Prostate gland (tissue), 2 donors: ENCODE measurements at regions not wholly inside any gene's neighbourhood (a gene's known extent, or its start where the extent isn't known, plus 50 kb on each side); places are given as distances from the start of the nearest gene placed in this dataset.

Experiments
- POLR2A ChIP-seq: fragments of 450-650 bp; IDR thresholded peaks from one replicate; pipeline ENCODE4 v1.6.1; 2016; ENCODE audit warnings: antibody characterized with exemption, mild to moderate bottlenecking
- POLR2AphosphoS5 ChIP-seq: sonication (generic); formaldehyde crosslinking; IDR thresholded peaks from one replicate; pipeline ENCODE4 v1.6.1; 2017; ENCODE audit warnings: antibody characterized with exemption
- TF ChIP-seq, protein P1 (sequence below), 4 experiments: fragments of 200-600 bp in 2 of 4; fragments of 450-650 bp in 2 of 4; sonication (generic) in 2 of 4; IDR thresholded peaks; 1 replicate in 3 of 4; 2 replicates in 1 of 4; pipeline ENCODE4 v1.5.1; 2016 to 2019; ENCODE audit warnings: antibody characterized with exemption in 4 of 4, mild to moderate bottlenecking in 2 of 4, moderate library complexity in 2 of 4

DNA sequence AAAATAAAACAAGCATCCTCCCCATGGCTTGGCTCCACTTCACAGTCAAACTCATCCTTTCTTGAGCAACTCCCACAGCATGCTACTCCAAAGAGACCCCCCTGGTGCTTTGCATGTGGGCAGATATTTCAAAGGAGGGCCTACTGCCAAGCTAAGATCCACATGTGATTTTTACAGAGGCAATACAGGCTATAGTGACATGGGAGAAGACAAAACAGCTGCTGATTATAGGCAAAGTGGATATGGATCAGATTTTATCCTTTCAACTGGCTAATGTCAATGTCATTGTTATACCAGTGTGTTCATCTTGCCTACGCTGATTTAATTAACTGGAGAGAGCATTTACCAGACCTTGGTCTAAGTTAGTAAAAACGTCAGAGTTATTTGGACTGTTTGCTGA lies 328.3 kb downstream of the KLHL13 start:
- TF ChIP-seq, protein P1, sequence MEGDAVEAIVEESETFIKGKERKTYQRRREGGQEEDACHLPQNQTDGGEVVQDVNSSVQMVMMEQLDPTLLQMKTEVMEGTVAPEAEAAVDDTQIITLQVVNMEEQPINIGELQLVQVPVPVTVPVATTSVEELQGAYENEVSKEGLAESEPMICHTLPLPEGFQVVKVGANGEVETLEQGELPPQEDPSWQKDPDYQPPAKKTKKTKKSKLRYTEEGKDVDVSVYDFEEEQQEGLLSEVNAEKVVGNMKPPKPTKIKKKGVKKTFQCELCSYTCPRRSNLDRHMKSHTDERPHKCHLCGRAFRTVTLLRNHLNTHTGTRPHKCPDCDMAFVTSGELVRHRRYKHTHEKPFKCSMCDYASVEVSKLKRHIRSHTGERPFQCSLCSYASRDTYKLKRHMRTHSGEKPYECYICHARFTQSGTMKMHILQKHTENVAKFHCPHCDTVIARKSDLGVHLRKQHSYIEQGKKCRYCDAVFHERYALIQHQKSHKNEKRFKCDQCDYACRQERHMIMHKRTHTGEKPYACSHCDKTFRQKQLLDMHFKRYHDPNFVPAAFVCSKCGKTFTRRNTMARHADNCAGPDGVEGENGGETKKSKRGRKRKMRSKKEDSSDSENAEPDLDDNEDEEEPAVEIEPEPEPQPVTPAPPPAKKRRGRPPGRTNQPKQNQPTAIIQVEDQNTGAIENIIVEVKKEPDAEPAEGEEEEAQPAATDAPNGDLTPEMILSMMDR (IDR thresholded peaks at IDR 0.05) = no peak
- no peak for TF ChIP-seq POLR2AphosphoS5
- TF ChIP-seq POLR2A = no peak
